ENCODE measurements at regions not wholly inside any gene's neighbourhood (a gene's known extent, or its start where the extent isn't known, plus 50 kb on each side); places are given as distances from the start of the nearest gene placed in this dataset.
"Not testable (repeated sequence)": the region's sequence is repeated elsewhere in the genome, so short reads cannot be mapped to it uniquely, and the experiment has no call there.

GRCh38 chr3:172579753-172580152 lies 56.5 kb upstream of the TNFSF10 start:
- not testable (repeated sequence) for H3K27me3 Mint-ChIP-seq; H3K9me3 Mint-ChIP-seq; DNase-seq (ENCODE audit: low spot score in 2 of 2); ATAC-seq (replicated peaks; ENCODE audit: extremely low read depth, poor library complexity, severe bottlenecking); H3K36me3 Mint-ChIP-seq (ENCODE audit: insufficient read depth); H3K4me3 Mint-ChIP-seq
- Mint-ChIP-seq H3K27ac (ENCODE audit: low read depth) (peak overlapping the region; percentile 69), H3K4me1 (peaks cover 63% of the 10 kb centered on the region)

GRCh38 chr3:172578714-172579113 lies 55.5 kb upstream of the TNFSF10 start:
- H3K4me3 Mint-ChIP-seq; H3K36me3 Mint-ChIP-seq (ENCODE audit: insufficient read depth); H3K27ac Mint-ChIP-seq (ENCODE audit: low read depth); H3K9me3 Mint-ChIP-seq; DNase-seq (ENCODE audit: low spot score in 2 of 2); ATAC-seq (replicated peaks; ENCODE audit: extremely low read depth, poor library complexity, severe bottlenecking); H3K27me3 Mint-ChIP-seq: not testable (repeated sequence)
- peaks cover 63% of the 10 kb centered on the region for H3K4me1 Mint-ChIP-seq

GRCh38 chr3:172577987-172578570 lies 54.8 kb upstream of the TNFSF10 start:
- no peaks in the 10 kb centered on the region for H3K27me3 Mint-ChIP-seq
- H3K4me3 Mint-ChIP-seq = no peak overlapping the region
- no peak for DNase-seq (ENCODE audit: low spot score in 2 of 2)
- no peak for ATAC-seq (replicated peaks; ENCODE audit: extremely low read depth, poor library complexity, severe bottlenecking)
- H3K27ac Mint-ChIP-seq (ENCODE audit: low read depth) = no peak overlapping the region
- H3K9me3 Mint-ChIP-seq = peaks cover 4% of the 10 kb centered on the region
- H3K36me3 Mint-ChIP-seq (ENCODE audit: insufficient read depth) = peaks cover 2% of the 10 kb centered on the region
- peaks cover 58% of the 10 kb centered on the region for H3K4me1 Mint-ChIP-seq

- H3K4me1 Mint-ChIP-seq = peaks cover 31% of the 10 kb centered on the region
- H3K27ac Mint-ChIP-seq (ENCODE audit: low read depth) = no peak overlapping the region
- ATAC-seq (replicated peaks; ENCODE audit: extremely low read depth, poor library complexity, severe bottlenecking) (no peak), DNase-seq (ENCODE audit: low spot score in 2 of 2) (no peak)
- no peaks in the 10 kb centered on the region for H3K27me3 Mint-ChIP-seq
- H3K4me3 Mint-ChIP-seq = no peak overlapping the region
- H3K36me3 Mint-ChIP-seq (ENCODE audit: insufficient read depth) = peaks cover 2% of the 10 kb centered on the region
- peaks cover 4% of the 10 kb centered on the region for H3K9me3 Mint-ChIP-seq
Measured at GRCh38 chr3:172575375-172575774, 52.1 kb upstream of the TNFSF10 start.

GRCh38 chr3:172573422-172573821 lies 50.2 kb upstream of the TNFSF10 start:
- Mint-ChIP-seq H3K9me3 (peaks cover 7% of the 10 kb centered on the region), H3K4me1 (peaks cover 13% of the 10 kb centered on the region), H3K27ac (ENCODE audit: low read depth) (no peak overlapping the region), H3K27me3 (no peaks in the 10 kb centered on the region), H3K4me3 (no peak overlapping the region), H3K36me3 (ENCODE audit: insufficient read depth) (peaks cover 2% of the 10 kb centered on the region)
- DNase-seq (ENCODE audit: low spot score in 2 of 2) = no peak
- no peak for ATAC-seq (replicated peaks; ENCODE audit: extremely low read depth, poor library complexity, severe bottlenecking)

Data from central memory CD8-positive, alpha-beta T cell (primary cell).